A549 (cell line): ENCODE measurements at regions not wholly inside any gene's neighbourhood (a gene's known extent, or its start where the extent isn't known, plus 50 kb on each side); places are given as distances from the start of the nearest gene placed in this dataset.
A peak's percentile ranks its signal among the peaks of the same experiment; 100 is the strongest.

Source experiments
- ATAC-seq, 2 experiments: fragments of 200-7000 bp in 1 of 2; fragments of >200 bp in 1 of 2; cut with Nextera tagmentation in 1 of 2; cut with Tn5 transposase in 1 of 2; 3 replicates each; pipeline versions ENCODE4 v1.8.0 to v1.9.1; 2018 to 2020; ENCODE audit warnings: mild to moderate bottlenecking in 1 of 2, moderate library complexity in 1 of 2
- CTCF ChIA-PET: fragments of 300-600 bp; sonication (Branson Sonifier 250); formaldehyde crosslinking; extraction: SDS; loops from one replicate; lab custom pipeline; 2021; ENCODE audit warnings: antibody characterized with exemption, inconsistent platforms; lab: Yijun Ruan, JAX
- POLR2A ChIA-PET: fragments of 350-600 bp; formaldehyde crosslinking; extraction: SDS; loops from one replicate; lab custom pipeline; 2021; ENCODE audit warnings: antibody characterized with exemption, inconsistent platforms; lab: Yijun Ruan, JAX
- DNase-seq, 2 experiments: peaks; one replicate each; pipeline versions ENCODE4 v3.0.0 to v3.0.0-alpha.2; 2011 to 2016; ENCODE audit warnings: low read depth in 1 of 2, low spot score in 1 of 2
- FAIRE-seq: peaks from 2 replicates; lab custom pipeline; 2011; peaks lifted over from hg19 to GRCh38; lab: Jason Lieb, UNC
- H3K27ac ChIP-seq, 2 experiments: fragments of >200 bp; sonication (Bioruptor Twin); formaldehyde crosslinking; 3 replicates each; pipeline ENCODE4 v1.5.1; 2016 to 2017
- H3K4me1 ChIP-seq: fragments of >200 bp; sonication (Bioruptor Twin); formaldehyde crosslinking; 3 replicates; pipeline ENCODE4 v1.6.1; 2016
- H3K4me2 ChIP-seq: fragments of >200 bp; sonication (Bioruptor Twin); formaldehyde crosslinking; 3 replicates; pipeline ENCODE4 v1.6.1; 2016
- H3K4me3 ChIP-seq: fragments of >200 bp; sonication (Bioruptor Twin); formaldehyde crosslinking; 3 replicates; pipeline ENCODE4 v1.5.1; 2016
- H3K9me3 ChIP-seq: fragments of >200 bp; sonication (Bioruptor Twin); formaldehyde crosslinking; 3 replicates; pipeline ENCODE4 v1.6.1; 2016
- BHLHE40 ChIP-seq: IDR thresholded peaks from 2 replicates; pipeline ENCODE4 v1.6.1; 2012; ENCODE audit warnings: low read depth, low read length, inconsistent platforms
- CHD4 ChIP-seq: fragments of 200-600 bp; sonication (generic); IDR thresholded peaks from 2 replicates; pipeline ENCODE4 v1.6.1; 2016; ENCODE audit warnings: antibody characterized with exemption, mild to moderate bottlenecking, borderline replicate concordance
- FOSL2 ChIP-seq, 2 experiments: fragments of 450-650 bp in 1 of 2; fragments of >200 bp in 1 of 2; sonication (Bioruptor Twin) in 1 of 2; formaldehyde crosslinking; IDR thresholded peaks; 2 replicates each; pipeline versions ENCODE4 v1.5.0 to v1.6.1; 2016 to 2020; ENCODE audit warnings: mild to moderate bottlenecking in 1 of 2, moderate library complexity in 1 of 2
- HES2 ChIP-seq: fragments of >200 bp; sonication (Bioruptor Twin); formaldehyde crosslinking; IDR thresholded peaks from 2 replicates; pipeline ENCODE4 v1.6.1; 2016
- HMGXB4 ChIP-seq: fragments of 250-450 bp; sonication (Bioruptor Pico); IDR thresholded peaks from 2 replicates; pipeline ENCODE4 v1.5.0; 2021; ENCODE audit warnings: mild to moderate bottlenecking, moderate library complexity, borderline replicate concordance
- HOXA7 ChIP-seq: fragments of 250-450 bp; sonication (Bioruptor Pico); IDR thresholded peaks from 2 replicates; pipeline ENCODE4 v1.5.0; 2020; ENCODE audit warnings: mild to moderate bottlenecking, moderate library complexity
- JUN ChIP-seq, 2 experiments: fragments of >200 bp; sonication (Bioruptor Twin); formaldehyde crosslinking; IDR thresholded peaks; 2 replicates in 1 of 2; 3 replicates in 1 of 2; pipeline ENCODE4 v1.6.1; 2016 to 2017
- MAFK ChIP-seq: fragments of 450-650 bp; IDR thresholded peaks from 2 replicates; pipeline ENCODE4 v1.6.1; 2014; ENCODE audit not compliant: partially characterized antibody
- NPAS2 ChIP-seq: fragments of 250-450 bp; sonication (Bioruptor Pico); IDR thresholded peaks from 2 replicates; pipeline ENCODE4 v1.8.0; 2022; ENCODE audit warnings: mild to moderate bottlenecking, moderate library complexity, borderline replicate concordance
- REST ChIP-seq: fragments of 200-600 bp; sonication (generic); IDR thresholded peaks from 2 replicates; pipeline ENCODE4 v1.6.1; 2016; ENCODE audit warnings: antibody characterized with exemption, mild to moderate bottlenecking, moderate library complexity
- RFX5 ChIP-seq: fragments of 450-650 bp; IDR thresholded peaks from 2 replicates; pipeline ENCODE4 v1.7.1; 2014; ENCODE audit warnings: antibody characterized with exemption, mild to moderate bottlenecking, moderate library complexity
- TP53 ChIP-seq: fragments of 250-450 bp; sonication (Bioruptor Pico); IDR thresholded peaks from 2 replicates; pipeline ENCODE4 v1.5.0; 2021; ENCODE audit warnings: mild to moderate bottlenecking, moderate library complexity
- ZNF302 ChIP-seq: fragments of 250-450 bp; sonication (Bioruptor Pico); IDR thresholded peaks from 2 replicates; pipeline ENCODE4 v1.9.0; 2021; ENCODE audit warnings: inconsistent platforms, mild to moderate bottlenecking, moderate library complexity
- WGBS: methylation state at CpG from one replicate; pipeline ENCODE4 v1.1.6; 2017; ENCODE audit errors: missing lambda C conversion rate; 5-methylcytosine and 5-hydroxymethylcytosine counted together

GRCh38 chr1:209229494-209230061 lies 353.9 kb upstream of the CAMK1G start:
- ChIA-PET CTCF (interaction anchor here (1.0 to 1.2 kb wide), 2 partner anchors 19 to 20 kb away, joined by 3 to 4 read pairs; no protein-coding TSS in a partner anchor), POLR2A (no interaction called here)
- H3K4me2 ChIP-seq: no peak overlapping the region
- WGBS: 28% methylated on average over 3 of the region's 3 CpGs
- DNase-seq (no peak), ATAC-seq (no peak), FAIRE-seq (no peak)
- no peak overlapping the region for H3K27ac ChIP-seq
- H3K4me3 ChIP-seq: no peak overlapping the region
- TF ChIP-seq HMGXB4 (CRISPR knock-in tag) (no peak), MAFK (peak; percentile 76), REST (no peak)
- H3K9me3 ChIP-seq: no peaks in the 10 kb centered on the region
- H3K4me1 ChIP-seq: no peaks in the 10 kb centered on the region

GRCh38 chr1:209230314-209230713 lies 353.2 kb upstream of the CAMK1G start:
- DNase-seq: no peak
- H3K27ac ChIP-seq: no peak overlapping the region
- no peak overlapping the region for H3K4me3 ChIP-seq
- no peaks in the 10 kb centered on the region for H3K4me1 ChIP-seq
- WGBS: 0% methylated on average over 1 of the region's 1 CpG
- no peak for ATAC-seq
- POLR2A ChIA-PET: no interaction called here
- no peak overlapping the region for H3K4me2 ChIP-seq
- no peak for FAIRE-seq
- TF ChIP-seq BHLHE40 (no peak), TP53 (CRISPR knock-in tag) (no peak), ZNF302 (no peak), HOXA7 (CRISPR knock-in tag) (no peak), NPAS2 (CRISPR knock-in tag) (no peak)
- H3K9me3 ChIP-seq: no peaks in the 10 kb centered on the region
- CTCF ChIA-PET: interaction anchor here (1.0 to 1.2 kb wide), 2 partner anchors 18 to 20 kb away, joined by 3 to 4 read pairs; no protein-coding TSS in a partner anchor

- Histone ChIP-seq H3K4me3 (no peak overlapping the region), H3K27ac (no peak overlapping the region), H3K4me2 (no peak overlapping the region), H3K4me1 (no peaks in the 10 kb centered on the region), H3K9me3 (no peaks in the 10 kb centered on the region)
- DNase-seq (no peak), ATAC-seq (no peak), FAIRE-seq (no peak)
- WGBS: 79% methylated on average over 42 of the region's 84 CpGs
- POLR2A ChIA-PET: no interaction called here
- TF ChIP-seq HES2 (no peak), JUN (IDR thresholded peaks at IDR 0.05) (no peak), CHD4 (no peak), FOSL2 (IDR thresholded peaks at IDR 0.05) (no peak), FOSL2 (CRISPR knock-in tag; IDR thresholded peaks at IDR 0.05) (no peak), HOXA7 (CRISPR knock-in tag) (no peak), RFX5 (no peak)
- CTCF ChIA-PET: no interaction called here
These were observed 351.9 kb upstream of the CAMK1G start for GRCh38 chr1:209231476-209232156.
